Tibial nerve (tissue), 4 donors: ENCODE measurements at regions not wholly inside any gene's neighbourhood (a gene's known extent, or its start where the extent isn't known, plus 50 kb on each side); places are given as distances from the start of the nearest gene placed in this dataset.

Source experiments
- CTCF ChIP-seq, 5 experiments: fragments of 200-600 bp in 3 of 5; fragments of 450-650 bp in 2 of 5; sonication (generic) in 3 of 5; IDR thresholded peaks; one replicate each; pipeline ENCODE4 v1.5.1; 2016 to 2019; ENCODE audit warnings: antibody characterized with exemption in 5 of 5, mild to moderate bottlenecking in 3 of 5, moderate library complexity in 2 of 5
- EP300 ChIP-seq, 2 donors: sonication (generic); formaldehyde crosslinking; IDR thresholded peaks; one replicate each; pipeline ENCODE4 v1.6.1; 2017; ENCODE audit warnings: antibody characterized with exemption in 2 of 2, mild to moderate bottlenecking in 1 of 2
- POLR2A ChIP-seq, 2 donors: fragments of 450-650 bp; IDR thresholded peaks; one replicate each; pipeline ENCODE4 v1.6.1; 2017; ENCODE audit warnings: antibody characterized with exemption in 2 of 2, mild to moderate bottlenecking in 2 of 2, moderate library complexity in 2 of 2

- TF ChIP-seq EP300 (IDR thresholded peaks at IDR 0.05) (no peak), CTCF (IDR thresholded peaks at IDR 0.05) (no peak), POLR2A (IDR thresholded peaks at IDR 0.05) (no peak)
These were observed 1098.7 kb upstream of the FANCL start for GRCh38 chr2:59339837-59340207.
